A549 (cell line): ENCODE measurements at regions not wholly inside any gene's neighbourhood (a gene's known extent, or its start where the extent isn't known, plus 50 kb on each side); places are given as distances from the start of the nearest gene placed in this dataset.

Source experiments
- CBX8 ChIP-seq: fragments of 200-600 bp; sonication (generic); IDR thresholded peaks from 2 replicates; pipeline ENCODE4 v1.6.1; 2016
- CEBPB ChIP-seq, 2 experiments: fragments of >200 bp in 1 of 2; sonication (Bioruptor Twin) in 1 of 2; formaldehyde crosslinking in 1 of 2; IDR thresholded peaks; 2 replicates each; pipeline ENCODE4 v1.6.1; 2012 to 2016
- CTCF ChIP-seq: fragments of >200 bp; sonication (Bioruptor Twin); formaldehyde crosslinking; IDR thresholded peaks from 3 replicates; pipeline ENCODE4 v1.5.1; 2016
- ESRRA ChIP-seq: fragments of 150-350 bp; IDR thresholded peaks from 2 replicates; pipeline ENCODE4 v1.6.1; 2014; ENCODE audit warnings: mild to moderate bottlenecking, low read length, borderline replicate concordance
- MAX ChIP-seq: IDR thresholded peaks from 2 replicates; pipeline ENCODE4 v1.6.1; 2012
- POLR2A ChIP-seq: IDR thresholded peaks from 2 replicates; pipeline ENCODE4 v1.6.1; 2012; ENCODE audit warnings: mild to moderate bottlenecking, low read length
- RAD21 ChIP-seq, 2 experiments: fragments of >200 bp in 1 of 2; sonication (Bioruptor Twin) in 1 of 2; formaldehyde crosslinking in 1 of 2; IDR thresholded peaks in 1 of 2; conservative IDR thresholded peaks in 1 of 2; 2 replicates in 1 of 2; 3 replicates in 1 of 2; pipeline ENCODE4 v1.6.1; 2012 to 2018; ENCODE audit warnings: inconsistent platforms in 1 of 2
- SMC3 ChIP-seq: fragments of >200 bp; sonication (Bioruptor Twin); formaldehyde crosslinking; IDR thresholded peaks from 3 replicates; pipeline ENCODE4 v1.6.1; 2018; ENCODE audit warnings: inconsistent platforms

- no peak for TF ChIP-seq CTCF
- TF ChIP-seq ESRRA = no peak
- TF ChIP-seq POLR2A = no peak
- no peak for TF ChIP-seq MAX
- TF ChIP-seq CBX8 = no peak
- TF ChIP-seq CEBPB (IDR thresholded peaks at IDR 0.05) = peak in 1 of 2 experiments; percentile 17; a peak in 1 of 4 replicates
- no peak for TF ChIP-seq RAD21 (conservative IDR thresholded peaks at IDR 0.05 in 1 of 2, IDR thresholded peaks at IDR 0.05 in 1 of 2)
- no peak for TF ChIP-seq SMC3
Observed at GRCh38 chr7:67950321-67951083, 953.9 kb downstream of the TYW1 start.
